Colonic mucosa (tissue), 4 donors: ENCODE measurements at regions not wholly inside any gene's neighbourhood (a gene's known extent, or its start where the extent isn't known, plus 50 kb on each side); places are given as distances from the start of the nearest gene placed in this dataset.

Experiments used
- DNase-seq: peaks from one replicate; pipeline ENCODE4 v3.0.0-alpha.2; 2020
- H3K27ac ChIP-seq: fragments of 200-600 bp; one replicate; pipeline ENCODE4 v1.8.0; 2021
- H3K27me3 ChIP-seq: fragments of 200-600 bp; one replicate; pipeline ENCODE4 v1.8.0; 2021
- H3K36me3 ChIP-seq: fragments of 200-600 bp; one replicate; pipeline ENCODE4 v1.8.0; 2021
- H3K4me1 ChIP-seq: fragments of 200-600 bp; one replicate; pipeline ENCODE4 v1.8.0; 2021; ENCODE audit warnings: mild to moderate bottlenecking
- H3K4me3 ChIP-seq: fragments of 200-600 bp; one replicate; pipeline ENCODE4 v1.8.0; 2021
- H3K9ac ChIP-seq, 2 donors: one replicate each; pipeline ENCODE4 v1.7.0; 2013; ENCODE audit warnings: control low read depth in 2 of 2, low read depth in 2 of 2, low read length in 2 of 2
- H3K9me3 ChIP-seq: fragments of 200-600 bp; one replicate; pipeline ENCODE4 v1.8.0; 2021
- intact Hi-C: fragments of 100-400 bp; cut with DNase I; formaldehyde crosslinking; loops from one replicate; pipeline ENCODE4 v1.14.1; 2022
- TF ChIP-seq, protein P1 (sequence below): fragments of 200-600 bp; IDR thresholded peaks from one replicate; pipeline ENCODE4 v1.8.0; 2022; ENCODE audit warnings: antibody characterized with exemption, mild to moderate bottlenecking
- donor health status: healthy.
- donor health status: DM: no; HTN: no; CAD: no.
- donor health status: DM: no; HTN: no; CAD: no.

DNA sequence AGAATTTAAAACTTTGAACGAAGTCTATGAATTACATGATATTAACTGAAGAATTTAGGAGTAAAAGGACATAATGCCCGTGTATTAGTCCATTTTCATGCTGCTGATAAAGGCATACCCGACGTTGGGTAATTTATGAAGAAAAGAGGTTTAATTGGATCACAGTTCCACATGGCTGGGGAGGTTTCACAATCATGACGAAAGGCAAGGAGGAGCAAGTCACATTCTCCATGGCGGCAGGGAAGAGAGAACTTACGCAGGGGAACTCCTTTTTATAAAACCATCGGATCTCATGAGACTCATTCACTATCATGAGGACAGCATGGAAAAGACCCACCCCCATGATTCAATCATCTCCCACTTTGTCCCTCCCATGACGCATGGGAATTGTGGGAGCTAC is 210.6 kb downstream of the CD83 start:
- intact Hi-C loops, result no loop called here
- Histone ChIP-seq H3K4me1 (no peaks in the 10 kb centered on the region), H3K36me3 (no peaks in the 10 kb centered on the region), H3K27ac (no peak overlapping the region), H3K4me3 (no peak overlapping the region), H3K9me3 (no peaks in the 10 kb centered on the region), H3K27me3 (no peaks in the 10 kb centered on the region), H3K9ac (no peak overlapping the region)
- TF ChIP-seq, protein P1, sequence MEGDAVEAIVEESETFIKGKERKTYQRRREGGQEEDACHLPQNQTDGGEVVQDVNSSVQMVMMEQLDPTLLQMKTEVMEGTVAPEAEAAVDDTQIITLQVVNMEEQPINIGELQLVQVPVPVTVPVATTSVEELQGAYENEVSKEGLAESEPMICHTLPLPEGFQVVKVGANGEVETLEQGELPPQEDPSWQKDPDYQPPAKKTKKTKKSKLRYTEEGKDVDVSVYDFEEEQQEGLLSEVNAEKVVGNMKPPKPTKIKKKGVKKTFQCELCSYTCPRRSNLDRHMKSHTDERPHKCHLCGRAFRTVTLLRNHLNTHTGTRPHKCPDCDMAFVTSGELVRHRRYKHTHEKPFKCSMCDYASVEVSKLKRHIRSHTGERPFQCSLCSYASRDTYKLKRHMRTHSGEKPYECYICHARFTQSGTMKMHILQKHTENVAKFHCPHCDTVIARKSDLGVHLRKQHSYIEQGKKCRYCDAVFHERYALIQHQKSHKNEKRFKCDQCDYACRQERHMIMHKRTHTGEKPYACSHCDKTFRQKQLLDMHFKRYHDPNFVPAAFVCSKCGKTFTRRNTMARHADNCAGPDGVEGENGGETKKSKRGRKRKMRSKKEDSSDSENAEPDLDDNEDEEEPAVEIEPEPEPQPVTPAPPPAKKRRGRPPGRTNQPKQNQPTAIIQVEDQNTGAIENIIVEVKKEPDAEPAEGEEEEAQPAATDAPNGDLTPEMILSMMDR, result no peak
- DNase-seq, result no peak

DNA sequence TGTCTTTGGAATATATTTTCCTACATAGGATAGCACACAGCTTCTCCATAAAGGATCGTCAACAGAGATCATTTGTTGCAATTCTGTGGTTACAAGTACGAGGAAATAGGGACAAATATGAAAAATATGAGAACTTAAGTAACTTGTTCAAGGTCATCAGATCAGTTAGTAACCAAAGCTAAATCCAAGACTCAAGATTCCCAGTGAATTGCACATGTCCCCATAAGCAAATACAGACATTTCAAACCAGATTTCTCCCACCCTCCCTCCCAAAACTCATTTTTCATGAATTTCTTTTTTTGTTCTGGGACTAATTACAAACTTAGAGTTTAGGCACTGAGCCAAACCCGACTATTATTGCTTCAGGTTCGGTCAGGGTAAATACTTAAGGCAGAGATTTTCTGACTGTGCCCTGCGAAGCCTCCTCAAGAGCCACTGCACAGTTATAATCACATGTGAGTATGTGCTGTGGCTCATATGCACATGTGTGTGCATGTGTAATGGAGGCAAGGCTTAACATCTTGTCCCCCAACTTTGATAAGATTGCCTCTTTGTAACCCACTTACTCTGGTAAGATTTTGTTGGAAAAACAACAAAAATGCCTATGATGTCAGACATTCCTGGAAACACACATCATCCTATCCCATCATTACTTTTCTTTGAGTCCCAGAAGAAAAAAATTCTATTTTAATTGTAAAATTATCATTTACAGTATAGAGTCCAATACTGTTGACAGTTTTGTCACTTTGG is 216.2 kb downstream of the CD83 start:
- intact Hi-C loops, result no loop called here
- Histone ChIP-seq H3K4me3 (no peak overlapping the region), H3K27ac (no peak overlapping the region), H3K9ac (no peak overlapping the region), H3K9me3 (no peaks in the 10 kb centered on the region), H3K36me3 (no peaks in the 10 kb centered on the region), H3K27me3 (no peaks in the 10 kb centered on the region), H3K4me1 (no peaks in the 10 kb centered on the region)
- TF ChIP-seq, protein P1, result no peak
- no peak for DNase-seq

DNA sequence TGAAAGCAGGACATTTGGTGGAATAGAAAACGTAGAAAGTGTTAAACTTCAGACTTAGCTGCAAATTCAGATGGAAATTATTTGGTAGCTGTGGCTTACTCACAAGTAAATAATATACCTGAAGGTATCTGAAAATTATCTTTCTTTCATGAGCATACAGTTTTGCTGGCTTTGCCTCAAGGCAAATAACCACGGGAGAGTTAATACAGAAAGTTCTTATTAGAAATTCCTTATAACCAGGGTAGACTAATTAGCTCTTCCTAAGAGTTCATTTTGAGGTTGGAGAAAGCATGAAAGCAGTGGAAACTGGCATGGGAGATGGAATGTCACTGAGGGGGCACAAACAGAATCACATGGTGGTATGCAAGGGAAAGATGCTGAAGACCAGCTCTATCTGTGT is 217.5 kb downstream of the CD83 start:
- H3K4me1 ChIP-seq, result no peaks in the 10 kb centered on the region
- intact Hi-C loops, result no loop called here
- H3K36me3 ChIP-seq, result no peaks in the 10 kb centered on the region
- TF ChIP-seq, protein P1, result no peak
- H3K9ac ChIP-seq, result no peak overlapping the region
- H3K27me3 ChIP-seq, result no peaks in the 10 kb centered on the region
- no peaks in the 10 kb centered on the region for H3K9me3 ChIP-seq
- H3K27ac ChIP-seq, result no peak overlapping the region
- H3K4me3 ChIP-seq, result no peak overlapping the region
- no peak for DNase-seq

DNA sequence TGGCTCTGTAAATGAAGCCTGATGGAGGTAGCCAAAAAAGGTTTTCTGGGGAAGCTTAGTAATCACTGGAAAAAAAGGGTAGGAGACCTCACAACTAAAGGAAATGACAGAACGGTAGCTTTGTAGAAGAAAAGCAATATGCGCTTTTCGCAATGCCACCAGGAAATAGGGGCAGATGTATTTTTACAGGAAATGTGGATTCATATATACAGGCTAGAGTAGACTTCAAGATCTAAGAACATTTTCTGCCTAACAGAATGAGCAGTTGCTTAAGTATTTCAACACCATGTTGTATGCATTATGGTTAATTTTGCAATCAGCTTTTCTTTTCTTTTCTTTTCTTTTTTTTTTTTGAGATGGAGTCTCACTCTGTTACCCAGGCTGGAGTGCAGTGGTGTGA is 219.6 kb downstream of the CD83 start:
- no peaks in the 10 kb centered on the region for H3K9me3 ChIP-seq
- TF ChIP-seq, protein P1, result no peak
- intact Hi-C loops, result no loop called here
- no peak overlapping the region for H3K9ac ChIP-seq
- H3K4me3 ChIP-seq, result no peak overlapping the region
- H3K27me3 ChIP-seq, result no peaks in the 10 kb centered on the region
- H3K4me1 ChIP-seq, result no peaks in the 10 kb centered on the region
- H3K36me3 ChIP-seq, result no peaks in the 10 kb centered on the region
- no peak overlapping the region for H3K27ac ChIP-seq
- no peak for DNase-seq

DNA sequence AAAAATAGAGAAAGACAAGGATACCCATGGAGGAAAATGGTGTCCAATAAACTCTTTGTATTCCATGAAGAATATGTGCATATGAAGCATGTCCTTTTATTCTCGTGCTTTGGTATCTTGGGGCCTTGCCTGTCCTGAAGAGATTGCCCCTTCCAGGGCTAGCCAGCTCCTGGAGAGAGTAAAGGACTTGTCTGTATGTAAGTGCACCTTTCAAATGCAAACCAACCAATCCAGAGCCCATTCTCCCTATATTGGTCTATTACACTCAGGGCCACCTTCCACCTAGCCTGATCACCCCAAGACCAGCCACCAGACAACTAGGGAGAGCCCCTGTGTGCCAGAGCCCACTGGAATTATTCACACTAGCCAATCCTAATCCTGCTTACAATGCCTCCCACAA is 221.6 kb downstream of the CD83 start:
- Histone ChIP-seq H3K27ac (no peak overlapping the region), H3K4me1 (no peaks in the 10 kb centered on the region), H3K27me3 (no peaks in the 10 kb centered on the region), H3K4me3 (no peak overlapping the region), H3K36me3 (no peaks in the 10 kb centered on the region), H3K9ac (no peak overlapping the region), H3K9me3 (no peaks in the 10 kb centered on the region)
- TF ChIP-seq, protein P1, result no peak
- intact Hi-C loops, result no loop called here
- DNase-seq, result no peak
